NCI-H2107 (cell line): ENCODE measurements at regions not wholly inside any gene's neighbourhood (a gene's known extent, or its start where the extent isn't known, plus 50 kb on each side); places are given as distances from the start of the nearest gene placed in this dataset.
"Not testable (repeated sequence)": the region's sequence is repeated elsewhere in the genome, so short reads cannot be mapped to it uniquely, and the experiment has no call there.

Experiments used
- DNase-seq: peaks from one replicate; lab custom pipeline; 2025; lab: John Stamatoyannopoulos, UW

GRCh38 chr6:82419132-82419581, 55.5 kb downstream of the TPBG start:
- no peak for DNase-seq

GRCh38 chr6:82419859-82420258, 56.2 kb downstream of the TPBG start:
- no peak for DNase-seq

GRCh38 chr6:82430611-82431010, 67.0 kb downstream of the TPBG start:
- no peak for DNase-seq

DNA sequence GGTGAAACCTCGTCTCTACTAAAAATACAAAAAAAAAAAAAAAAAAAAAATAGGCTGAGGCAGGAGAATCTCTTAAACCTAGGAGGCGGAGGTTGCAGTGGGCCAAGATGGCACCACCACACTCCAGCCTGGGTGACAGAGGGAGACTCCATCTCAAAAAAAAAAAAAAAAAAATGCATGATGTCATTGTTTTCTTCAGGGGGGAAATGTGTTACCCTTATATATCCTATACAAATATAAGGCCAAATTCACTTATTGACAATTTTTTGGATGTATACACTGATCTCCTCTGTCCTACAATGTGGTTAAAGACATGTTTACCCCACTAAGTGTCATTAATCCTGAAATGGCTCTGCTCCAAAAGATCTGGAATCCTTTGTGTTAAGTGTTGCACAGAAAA, 73.1 kb downstream of the TPBG start:
- no peak for DNase-seq

- DNase-seq = no peak
These were observed 74.1 kb downstream of the TPBG start for GRCh38 chr6:82437701-82438100.

DNA sequence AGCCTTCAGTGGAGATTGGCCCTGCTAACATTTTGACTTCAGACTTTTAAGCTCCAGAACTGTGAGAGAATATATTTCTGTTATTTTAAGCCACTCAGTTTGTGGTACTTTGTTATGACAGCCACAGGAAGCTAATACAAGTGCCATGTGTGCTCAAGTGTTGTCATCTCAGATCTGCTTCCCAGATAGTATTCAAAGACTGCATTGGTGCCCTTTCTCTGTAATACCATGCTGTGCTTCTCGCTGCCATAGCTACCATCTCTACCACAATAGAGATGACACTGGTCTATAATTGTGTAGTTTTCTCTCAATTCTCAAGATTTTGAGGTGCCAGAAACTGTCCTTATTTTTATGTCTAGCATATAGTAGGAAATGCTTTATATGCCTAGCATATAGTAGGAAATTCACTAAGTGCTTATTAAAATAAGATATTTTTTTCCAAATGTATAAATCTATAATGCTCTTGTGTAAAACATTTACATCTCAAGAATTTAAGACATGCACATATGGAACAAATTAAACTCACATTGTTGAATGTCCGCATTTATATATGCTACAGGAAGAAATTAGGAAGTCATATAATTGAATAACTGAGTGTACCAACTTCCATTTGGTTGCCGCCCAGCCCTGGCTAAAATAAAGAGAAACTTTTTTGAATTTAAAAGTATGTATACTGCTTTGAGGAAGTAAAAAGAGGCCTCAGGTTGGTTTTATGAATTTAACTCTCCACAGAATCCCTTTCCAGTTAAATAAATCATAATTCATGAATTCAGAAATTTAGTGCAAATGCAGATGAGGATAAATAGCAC, 77.6 kb downstream of the TPBG start:
- DNase-seq = no peak

DNA sequence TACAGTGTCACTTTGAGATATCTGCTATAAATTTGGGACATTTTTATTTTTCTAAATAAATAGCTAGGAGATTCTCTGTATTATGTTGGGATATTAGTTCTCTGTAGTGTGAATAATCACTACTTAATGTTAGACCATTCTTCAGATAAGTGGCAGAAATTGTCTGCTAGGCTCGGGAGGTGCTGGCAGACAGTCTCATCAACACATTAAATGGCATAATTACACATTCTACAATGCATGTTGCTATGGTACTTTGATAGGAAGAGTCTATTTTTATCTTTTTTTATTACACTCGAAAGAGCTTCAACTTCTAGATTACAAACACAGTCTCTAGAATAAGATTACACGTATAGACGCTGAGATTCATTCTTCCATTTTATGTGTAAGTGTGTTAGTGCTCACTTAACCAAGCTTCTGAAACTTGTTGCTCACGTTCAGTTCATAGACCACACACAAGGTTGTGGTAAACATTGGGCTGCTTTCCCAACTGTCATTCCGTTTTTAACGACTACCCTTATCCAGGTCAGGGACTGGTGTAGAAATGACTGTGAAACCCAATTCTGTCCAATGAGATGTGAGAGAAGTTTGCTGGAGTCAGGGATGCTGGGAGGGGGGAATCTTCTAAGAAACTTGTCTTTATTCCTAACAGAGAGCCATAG, 78.6 kb downstream of the TPBG start:
- DNase-seq = no peak

- no peak for DNase-seq
These were observed 94.5 kb downstream of the TPBG start for GRCh38 chr6:82458147-82458546.

DNA sequence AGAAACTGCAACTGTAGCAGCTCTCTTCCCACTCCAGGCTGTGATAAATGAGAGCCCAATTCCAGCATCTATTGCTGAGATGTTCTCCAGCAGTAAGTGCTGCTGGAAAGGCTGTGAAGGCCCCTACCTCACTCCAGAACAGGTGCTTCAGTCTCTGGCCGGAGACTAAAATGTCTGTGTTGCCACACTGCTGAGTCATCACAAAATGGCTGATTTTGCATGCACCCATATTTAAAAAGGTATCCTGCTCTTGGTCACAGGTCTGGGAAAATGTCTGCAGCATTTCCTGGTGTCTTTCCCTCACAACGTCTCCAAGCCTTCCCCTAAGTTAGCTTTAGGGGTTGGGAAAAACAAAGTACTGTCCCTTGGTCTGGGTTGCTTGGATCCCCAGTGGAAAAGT, 95.1 kb downstream of the TPBG start:
- DNase-seq = no peak

GRCh38 chr6:82461536-82461935, 97.9 kb downstream of the TPBG start:
- DNase-seq = no peak

DNA sequence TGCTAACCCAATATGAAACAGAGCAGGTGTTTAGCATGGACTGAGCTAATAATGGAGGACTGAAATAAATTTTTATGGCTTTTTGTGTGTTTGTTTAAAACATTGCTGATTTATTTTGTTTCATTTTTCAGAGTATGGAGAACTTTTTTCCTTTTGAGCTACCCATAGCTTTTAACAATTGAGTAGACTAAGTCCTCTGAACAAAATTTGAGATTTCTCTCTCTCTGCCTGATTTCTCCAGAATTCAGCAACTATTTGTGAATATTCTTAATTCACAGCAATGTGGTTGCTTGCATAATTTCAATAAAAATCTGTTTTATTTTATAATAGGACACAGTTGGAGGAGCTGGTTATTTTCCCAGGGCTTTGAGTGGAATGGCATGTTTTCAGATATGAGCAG, 103.7 kb downstream of the TPBG start:
- no peak for DNase-seq

DNA sequence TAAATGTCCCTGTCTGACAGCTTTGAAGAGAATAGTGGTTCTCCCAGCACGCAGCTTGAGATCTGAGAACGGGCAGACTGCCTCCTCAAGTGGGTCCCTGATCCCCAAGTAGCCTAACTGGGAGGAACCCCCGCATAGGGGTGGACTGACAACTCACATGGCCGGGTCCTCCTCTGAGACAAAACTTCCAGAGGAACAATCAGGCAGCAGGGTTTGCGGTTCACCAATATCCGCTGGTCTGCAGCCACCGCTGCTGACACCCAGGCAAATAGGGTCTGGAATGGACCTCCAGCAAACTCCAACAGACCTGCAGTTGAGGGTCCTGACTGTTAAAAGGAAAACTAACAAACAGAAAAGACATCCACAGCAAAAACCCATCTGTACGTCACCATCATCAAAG, 106.5 kb downstream of the TPBG start:
- DNase-seq = not testable (repeated sequence)

GRCh38 chr6:82475106-82475505, 111.5 kb downstream of the TPBG start:
- DNase-seq = not testable (repeated sequence)

- no peak for DNase-seq
These were observed 120.4 kb downstream of the TPBG start for GRCh38 chr6:82484001-82484400.

DNA sequence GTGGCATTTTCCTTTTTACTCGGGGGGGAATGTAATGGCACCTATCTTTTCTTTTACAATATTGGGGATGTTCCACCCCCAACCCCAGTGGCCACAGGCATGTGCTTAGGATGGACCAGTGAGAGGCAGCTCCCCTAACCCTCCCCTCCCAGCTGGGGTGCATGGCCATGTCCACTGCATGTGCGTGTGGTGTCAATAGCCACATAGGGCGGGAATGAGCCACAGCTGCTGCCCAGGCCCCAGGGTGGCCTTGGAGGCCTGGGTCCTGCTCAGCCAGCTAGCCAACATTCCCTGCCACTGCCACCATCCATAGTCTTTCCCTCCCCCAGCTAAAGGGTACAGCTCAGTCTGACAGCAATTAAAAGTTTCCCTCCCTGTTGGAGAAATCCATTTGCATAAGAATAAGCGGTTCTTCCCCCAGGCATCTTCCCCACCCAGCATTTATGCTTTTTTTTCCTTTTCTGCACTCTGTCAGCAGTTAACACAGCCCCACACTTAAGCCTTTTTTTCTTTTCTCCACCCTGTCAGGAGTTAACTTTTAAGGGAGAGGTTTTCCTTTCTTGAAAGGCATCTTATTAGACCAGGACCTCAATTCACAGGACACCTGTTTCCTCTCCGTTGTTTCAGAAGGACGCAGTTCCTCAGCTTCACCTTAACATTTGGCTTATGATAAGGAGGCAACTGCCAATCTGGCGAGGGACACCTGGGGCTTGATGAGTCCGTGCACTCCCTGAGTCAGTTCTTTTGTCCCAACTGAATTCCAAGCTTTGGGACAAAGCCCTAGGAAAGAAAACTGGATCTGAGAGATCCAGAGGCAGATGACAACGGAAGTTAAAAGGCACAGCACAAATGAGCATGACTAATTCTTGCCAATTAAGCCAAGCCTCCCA, 121.4 kb downstream of the TPBG start:
- DNase-seq = no peak

GRCh38 chr6:82487895-82488294, 124.3 kb downstream of the TPBG start:
- no peak for DNase-seq

DNA sequence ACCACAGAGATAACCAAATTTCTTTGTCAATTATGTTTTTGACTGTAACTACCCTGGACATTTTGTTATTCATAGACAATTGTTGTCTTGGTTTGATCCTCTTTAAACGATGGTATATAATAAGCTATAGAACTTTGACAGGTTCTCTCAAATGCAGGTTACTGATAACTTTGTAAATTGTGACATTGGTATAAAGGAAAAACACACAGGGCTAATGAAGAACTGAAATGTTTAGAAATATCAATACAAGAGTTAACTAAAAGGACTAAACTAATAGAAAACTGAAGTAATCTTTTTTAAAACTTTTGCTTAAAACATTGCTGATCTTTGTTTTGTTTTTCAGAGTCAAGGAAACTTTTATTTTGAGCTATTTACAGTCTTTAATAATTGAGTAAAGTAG, 124.8 kb downstream of the TPBG start:
- DNase-seq = no peak

DNA sequence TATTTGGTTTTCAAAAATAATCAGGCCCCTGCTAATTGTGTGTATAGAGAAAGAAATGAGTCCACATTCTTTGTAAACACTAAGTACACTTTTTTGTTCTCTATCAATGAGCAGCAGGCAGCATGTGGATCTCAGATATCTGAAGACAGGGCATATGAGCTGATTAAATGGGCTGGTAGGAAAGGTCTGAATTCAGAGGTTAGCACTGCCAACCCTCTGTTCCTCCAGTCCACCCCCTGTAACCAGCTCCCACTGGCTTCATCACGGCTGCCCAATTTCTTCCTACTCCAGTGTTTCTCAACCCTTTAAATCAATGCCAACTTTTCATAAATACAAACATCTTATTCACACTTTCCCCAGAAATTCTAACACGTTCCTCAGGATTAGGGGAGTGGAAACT, 128.5 kb downstream of the TPBG start:
- DNase-seq = no peak

DNA sequence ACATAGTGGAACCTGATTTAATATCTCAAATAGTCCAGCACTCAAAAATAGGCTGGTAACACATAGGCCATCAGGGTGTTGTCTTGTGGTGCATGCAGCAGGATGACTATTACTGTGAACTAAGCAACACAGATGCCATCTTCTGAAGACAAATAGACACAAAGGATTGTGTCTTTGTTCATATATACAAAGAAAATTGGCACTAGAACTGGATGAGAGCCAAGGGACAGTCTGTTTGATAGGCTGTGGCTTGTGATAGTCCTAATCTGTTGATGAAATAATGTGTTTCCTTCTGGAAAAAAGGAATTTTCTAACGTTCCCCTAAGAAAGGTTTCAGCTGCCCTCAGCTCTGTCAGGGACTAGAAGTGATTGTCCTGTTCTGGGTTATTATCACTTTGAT, 129.8 kb downstream of the TPBG start:
- no peak for DNase-seq

DNA sequence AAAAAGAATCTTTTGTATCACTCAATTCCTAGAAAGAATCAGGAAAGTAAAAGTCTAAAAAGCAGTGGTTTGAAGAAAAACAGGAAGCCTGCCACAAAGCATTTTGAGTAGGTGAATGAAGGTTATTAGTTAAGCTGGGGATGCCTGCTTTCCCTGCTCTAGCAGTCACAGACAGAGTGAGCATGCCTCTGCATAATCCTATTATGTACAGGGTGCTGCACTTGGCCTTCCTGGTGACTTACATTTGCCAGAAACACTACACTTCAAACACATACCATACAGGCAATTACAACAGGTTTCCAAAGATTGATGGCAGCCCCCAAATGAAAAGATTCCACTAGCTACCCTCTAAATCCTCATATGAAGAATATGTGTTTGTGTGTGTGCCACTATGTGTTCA, 130.8 kb downstream of the TPBG start:
- no peak for DNase-seq

DNA sequence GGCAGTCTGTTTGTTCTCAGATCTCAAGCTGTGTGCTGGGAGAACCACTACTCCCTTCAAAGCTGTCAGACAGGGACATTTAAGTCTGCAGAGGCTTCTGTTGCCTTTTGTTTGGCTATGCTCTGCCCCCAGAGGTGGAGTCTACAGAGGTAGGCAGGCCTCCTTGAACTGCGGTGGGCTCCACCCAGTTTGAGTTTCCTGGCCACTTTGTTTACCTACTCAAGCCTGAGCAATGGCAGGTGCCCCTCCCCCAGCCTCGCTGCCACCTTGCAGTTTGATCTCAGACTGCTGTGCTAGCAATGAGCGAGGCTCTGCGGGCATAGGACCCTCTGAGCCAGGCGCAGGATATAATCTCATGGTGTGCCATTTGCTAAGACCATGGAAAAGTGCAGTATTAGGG, 138.3 kb downstream of the TPBG start:
- DNase-seq = not testable (repeated sequence)

DNA sequence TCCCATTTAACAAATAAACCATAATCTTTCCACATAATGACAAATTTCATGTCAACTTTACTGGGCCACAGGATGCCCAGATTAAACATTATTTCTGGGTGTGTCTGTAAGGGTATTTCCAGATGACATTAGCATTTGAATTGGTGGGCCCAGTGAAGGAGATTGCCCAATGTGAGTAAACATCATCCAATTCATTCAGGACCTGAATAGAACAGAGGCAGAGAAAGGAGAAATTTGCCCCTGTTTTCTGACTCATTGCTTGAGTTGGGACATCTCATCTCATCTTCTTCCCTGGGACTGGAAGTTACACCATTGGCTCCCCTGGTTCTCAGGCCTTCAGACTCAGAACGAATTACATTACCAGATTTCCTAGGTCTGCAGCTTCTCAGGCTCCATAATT, 142.9 kb downstream of the TPBG start:
- DNase-seq = no peak

GRCh38 chr6:82507112-82507511, 143.5 kb downstream of the TPBG start:
- DNase-seq = no peak
